Smooth muscle cell (in vitro differentiated cells): ENCODE measurements at regions not wholly inside any gene's neighbourhood (a gene's known extent, or its start where the extent isn't known, plus 50 kb on each side); places are given as distances from the start of the nearest gene placed in this dataset.
"Not testable (repeated sequence)": the region's sequence is repeated elsewhere in the genome, so short reads cannot be mapped to it uniquely, and the experiment has no call there.

Source experiments
- DNase-seq: peaks from one replicate; lab custom pipeline; 2025; ENCODE audit not compliant: unreplicated experiment; lab: John Stamatoyannopoulos, UW
- H2AFZ ChIP-seq: fragments of 200-600 bp; sonication (generic); 2 replicates; pipeline ENCODE4 v1.6.0; 2016; ENCODE audit warnings: antibody characterized with exemption, low read depth, mild to moderate bottlenecking
- H3F3A ChIP-seq: fragments of 200-600 bp; sonication (generic); 2 replicates; pipeline ENCODE4 v1.6.0; 2017; ENCODE audit warnings: antibody characterized with exemption, low read depth
- H3K27ac ChIP-seq: fragments of 200-600 bp; sonication (generic); 2 replicates; pipeline ENCODE4 v1.5.1; 2016; ENCODE audit warnings: low read depth, mild to moderate bottlenecking
- H3K27me3 ChIP-seq: fragments of 200-600 bp; sonication (generic); 2 replicates; pipeline ENCODE4 v1.6.1; 2016; ENCODE audit warnings: low read depth, mild to moderate bottlenecking
- H3K36me3 ChIP-seq: fragments of 200-600 bp; sonication (generic); 2 replicates; pipeline ENCODE4 v1.5.1; 2016; ENCODE audit warnings: low read depth
- H3K4me1 ChIP-seq: fragments of 200-600 bp; sonication (generic); 2 replicates; pipeline ENCODE4 v1.5.1; 2016; ENCODE audit warnings: low read depth
- H3K4me2 ChIP-seq: fragments of 200-600 bp; sonication (generic); 2 replicates; pipeline ENCODE4 v1.6.0; 2016; ENCODE audit warnings: mild to moderate bottlenecking
- H3K4me3 ChIP-seq: fragments of 200-600 bp; sonication (generic); 2 replicates; pipeline ENCODE4 v1.5.1; 2016; ENCODE audit warnings: mild to moderate bottlenecking
- H3K79me2 ChIP-seq: fragments of 200-600 bp; sonication (generic); 2 replicates; pipeline ENCODE4 v1.6.0; 2016; ENCODE audit warnings: low read depth, mild to moderate bottlenecking
- H3K9ac ChIP-seq: fragments of 200-600 bp; sonication (generic); 2 replicates; pipeline ENCODE4 v1.6.0; 2016; ENCODE audit warnings: low read depth
- H3K9me3 ChIP-seq: fragments of 200-600 bp; sonication (generic); replicated peaks from 2 replicates; pipeline ENCODE4 v1.5.1; 2016; ENCODE audit warnings: low read depth
- H4K20me1 ChIP-seq: fragments of 200-600 bp; sonication (generic); 2 replicates; pipeline ENCODE4 v1.6.0; 2016; ENCODE audit warnings: low read depth
- CTCF ChIP-seq: fragments of 200-600 bp; sonication (generic); IDR thresholded peaks from 2 replicates; pipeline ENCODE4 v1.5.1; 2017; ENCODE audit warnings: borderline replicate concordance, mild to moderate bottlenecking, antibody characterized with exemption; ENCODE audit not compliant: insufficient read depth, poor library complexity, severe bottlenecking
- WGBS: methylation state at CpG from one replicate; pipeline ENCODE4 v1.1.7; 2016; ENCODE audit warnings: low lambda C conversion rate; 5-methylcytosine and 5-hydroxymethylcytosine counted together

- no peaks in the 10 kb centered on the region for H3K79me2 ChIP-seq
- H3K9me3 ChIP-seq: no peaks in the 10 kb centered on the region
- H4K20me1 ChIP-seq: no peaks in the 10 kb centered on the region
- H2AFZ ChIP-seq: no peak overlapping the region
- 96% methylated on average over 3 of the region's 3 CpGs for WGBS
- H3K4me1 ChIP-seq: peaks cover 16% of the 10 kb centered on the region
- H3K9ac ChIP-seq: no peak overlapping the region
- H3K27me3 ChIP-seq: no peaks in the 10 kb centered on the region
- no peak overlapping the region for H3K4me3 ChIP-seq
- H3K4me2 ChIP-seq: no peak overlapping the region
- no peak for DNase-seq
- H3F3A ChIP-seq: no peaks in the 10 kb centered on the region
- H3K36me3 ChIP-seq: no peaks in the 10 kb centered on the region
- TF ChIP-seq CTCF: no peak
- H3K27ac ChIP-seq: no peak overlapping the region
Observed at GRCh38 chr1:219553934-219554502, 58.9 kb downstream of the ZC3H11B start.

- H3K9ac ChIP-seq: no peak overlapping the region
Observed at GRCh38 chr1:219550201-219550600, 62.7 kb downstream of the ZC3H11B start.

GRCh38 chr1:219549215-219549614 is 63.7 kb downstream of the ZC3H11B start:
- Histone ChIP-seq H3K27me3 (no peaks in the 10 kb centered on the region), H3K9ac (no peak overlapping the region), H3K4me3 (no peak overlapping the region), H4K20me1 (no peaks in the 10 kb centered on the region), H3K4me2 (no peak overlapping the region), H2AFZ (no peak overlapping the region), H3K27ac (no peak overlapping the region), H3K9me3 (no peaks in the 10 kb centered on the region), H3F3A (no peaks in the 10 kb centered on the region), H3K36me3 (no peaks in the 10 kb centered on the region), H3K4me1 (peaks cover 9% of the 10 kb centered on the region), H3K79me2 (no peaks in the 10 kb centered on the region)
- no peak for DNase-seq
- TF ChIP-seq CTCF: no peak

More at GRCh38 chr1:219550201-219550600, 62.7 kb downstream of the ZC3H11B start:
- no peaks in the 10 kb centered on the region for H3K9me3 ChIP-seq
- no peaks in the 10 kb centered on the region for H3K79me2 ChIP-seq
- no peaks in the 10 kb centered on the region for H3K27me3 ChIP-seq
- H3K4me3 ChIP-seq: no peak overlapping the region
- 93% methylated on average over 2 of the region's 2 CpGs for WGBS
- H4K20me1 ChIP-seq: no peaks in the 10 kb centered on the region
- H3K4me1 ChIP-seq: peaks cover 9% of the 10 kb centered on the region
- H3K36me3 ChIP-seq: no peaks in the 10 kb centered on the region
- H3K4me2 ChIP-seq: no peak overlapping the region
- H2AFZ ChIP-seq: no peak overlapping the region
- no peaks in the 10 kb centered on the region for H3F3A ChIP-seq
- DNase-seq: no peak
- TF ChIP-seq CTCF: no peak
- no peak overlapping the region for H3K27ac ChIP-seq

GRCh38 chr1:219548386-219548785 is 64.5 kb downstream of the ZC3H11B start:
- 94% methylated on average over 1 of the region's 1 CpG for WGBS
- Histone ChIP-seq H3F3A (no peaks in the 10 kb centered on the region), H3K27ac (no peak overlapping the region), H3K4me3 (no peak overlapping the region), H4K20me1 (no peaks in the 10 kb centered on the region), H3K4me1 (peaks cover 10% of the 10 kb centered on the region), H3K36me3 (no peaks in the 10 kb centered on the region), H2AFZ (no peak overlapping the region), H3K9ac (no peak overlapping the region), H3K79me2 (no peaks in the 10 kb centered on the region), H3K9me3 (no peaks in the 10 kb centered on the region), H3K4me2 (no peak overlapping the region), H3K27me3 (no peaks in the 10 kb centered on the region)
- TF ChIP-seq CTCF: no peak
- no peak for DNase-seq

- H3K9me3 ChIP-seq, DNase-seq, H3K4me1 ChIP-seq, H3K27ac ChIP-seq, H3K36me3 ChIP-seq, H4K20me1 ChIP-seq, H3K4me3 ChIP-seq, H3K79me2 ChIP-seq, H3K27me3 ChIP-seq, H3K9ac ChIP-seq, H3F3A ChIP-seq, H3K4me2 ChIP-seq, H2AFZ ChIP-seq: not testable (repeated sequence)
- no CpG with 5 or more reads among the region's 31 CpGs for WGBS
Observed at GRCh38 chr1:219545756-219546155, 67.1 kb downstream of the ZC3H11B start.
